Muscle layer of duodenum (tissue), 2 donors: ENCODE measurements at regions not wholly inside any gene's neighbourhood (a gene's known extent, or its start where the extent isn't known, plus 50 kb on each side); places are given as distances from the start of the nearest gene placed in this dataset.

Experiments used
- H3K27ac ChIP-seq: one replicate; pipeline ENCODE4 v1.7.0; 2013; ENCODE audit warnings: mild to moderate bottlenecking, low read length
- H3K27me3 ChIP-seq: one replicate; pipeline ENCODE4 v1.7.0; 2013; ENCODE audit warnings: low read depth, mild to moderate bottlenecking, control low read depth, low read length
- H3K36me3 ChIP-seq, 2 donors: one replicate each; pipeline ENCODE4 v1.7.0; 2013; ENCODE audit warnings: low read length in 2 of 2, control low read depth in 1 of 2, mild to moderate bottlenecking in 1 of 2; ENCODE audit not compliant: insufficient read depth in 2 of 2, control insufficient read depth in 1 of 2
- H3K4me1 ChIP-seq, 2 donors: one replicate each; pipeline ENCODE4 v1.7.0; 2013; ENCODE audit warnings: low read length in 2 of 2, mild to moderate bottlenecking in 2 of 2, control low read depth in 1 of 2, moderate library complexity in 1 of 2; ENCODE audit not compliant: insufficient read depth in 2 of 2, control insufficient read depth in 1 of 2
- H3K4me3 ChIP-seq, 2 donors: one replicate each; pipeline ENCODE4 v1.7.0; 2013; ENCODE audit warnings: low read length in 2 of 2, low read depth in 1 of 2, mild to moderate bottlenecking in 1 of 2
- H3K9me3 ChIP-seq, 2 donors: one replicate each; pipeline ENCODE4 v1.7.0; 2013; ENCODE audit warnings: low read length in 2 of 2, control low read depth in 1 of 2, mild to moderate bottlenecking in 1 of 2; ENCODE audit not compliant: control insufficient read depth in 1 of 2
- donor health status: healthy.

- Histone ChIP-seq H3K27me3 (no peaks in the 10 kb centered on the region), H3K27ac (no peak overlapping the region)
These were observed 193.3 kb upstream of the TOPAZ1 start for GRCh38 chr3:44048196-44048924.

GRCh38 chr3:44048949-44049348 lies 192.7 kb upstream of the TOPAZ1 start:
- Histone ChIP-seq H3K4me3 (no peak overlapping the region), H3K27me3 (no peaks in the 10 kb centered on the region), H3K27ac (no peak overlapping the region), H3K36me3 (no peaks in the 10 kb centered on the region), H3K4me1 (no peaks in the 10 kb centered on the region), H3K9me3 (no peaks in the 10 kb centered on the region)

More at GRCh38 chr3:44048196-44048924, 193.3 kb upstream of the TOPAZ1 start:
- no peaks in the 10 kb centered on the region for H3K36me3 ChIP-seq
- H3K4me1 ChIP-seq: no peaks in the 10 kb centered on the region
- no peaks in the 10 kb centered on the region for H3K9me3 ChIP-seq
- H3K4me3 ChIP-seq: no peak overlapping the region

- H3K4me3 ChIP-seq: no peak overlapping the region
- no peak overlapping the region for H3K27ac ChIP-seq
- H3K36me3 ChIP-seq: no peaks in the 10 kb centered on the region
- H3K27me3 ChIP-seq: no peaks in the 10 kb centered on the region
- no peaks in the 10 kb centered on the region for H3K9me3 ChIP-seq
- no peaks in the 10 kb centered on the region for H3K4me1 ChIP-seq
These were observed 191.6 kb upstream of the TOPAZ1 start for GRCh38 chr3:44050101-44050500.

- no peaks in the 10 kb centered on the region for H3K36me3 ChIP-seq
- no peaks in the 10 kb centered on the region for H3K27me3 ChIP-seq
- no peak overlapping the region for H3K4me3 ChIP-seq
- H3K9me3 ChIP-seq: no peaks in the 10 kb centered on the region
- H3K27ac ChIP-seq: no peak overlapping the region
- H3K4me1 ChIP-seq: no peaks in the 10 kb centered on the region
These were observed 190.8 kb upstream of the TOPAZ1 start for GRCh38 chr3:44050867-44051266.

GRCh38 chr3:44055951-44056350 lies 185.7 kb upstream of the TOPAZ1 start:
- no peaks in the 10 kb centered on the region for H3K4me1 ChIP-seq
- H3K27ac ChIP-seq: no peak overlapping the region
- H3K36me3 ChIP-seq: no peaks in the 10 kb centered on the region
- no peak overlapping the region for H3K4me3 ChIP-seq
- no peaks in the 10 kb centered on the region for H3K27me3 ChIP-seq
- no peaks in the 10 kb centered on the region for H3K9me3 ChIP-seq

GRCh38 chr3:44056446-44057240 lies 185.0 kb upstream of the TOPAZ1 start:
- Histone ChIP-seq H3K4me1 (no peaks in the 10 kb centered on the region), H3K9me3 (no peaks in the 10 kb centered on the region), H3K27me3 (no peaks in the 10 kb centered on the region), H3K36me3 (no peaks in the 10 kb centered on the region), H3K4me3 (no peak overlapping the region), H3K27ac (no peak overlapping the region)

- Histone ChIP-seq H3K4me1 (no peaks in the 10 kb centered on the region), H3K4me3 (no peak overlapping the region), H3K27me3 (no peaks in the 10 kb centered on the region), H3K9me3 (no peaks in the 10 kb centered on the region), H3K27ac (no peak overlapping the region), H3K36me3 (no peaks in the 10 kb centered on the region)
These were observed 183.4 kb upstream of the TOPAZ1 start for GRCh38 chr3:44058022-44058867.

- Histone ChIP-seq H3K4me1 (no peaks in the 10 kb centered on the region), H3K4me3 (no peak overlapping the region), H3K9me3 (no peaks in the 10 kb centered on the region), H3K27me3 (no peaks in the 10 kb centered on the region), H3K36me3 (no peaks in the 10 kb centered on the region), H3K27ac (no peak overlapping the region)
These were observed 182.8 kb upstream of the TOPAZ1 start for GRCh38 chr3:44058868-44059203.

GRCh38 chr3:44060164-44060563 lies 181.5 kb upstream of the TOPAZ1 start:
- no peaks in the 10 kb centered on the region for H3K4me1 ChIP-seq
- H3K36me3 ChIP-seq: no peaks in the 10 kb centered on the region
- no peaks in the 10 kb centered on the region for H3K9me3 ChIP-seq
- no peak overlapping the region for H3K27ac ChIP-seq
- no peaks in the 10 kb centered on the region for H3K27me3 ChIP-seq
- H3K4me3 ChIP-seq: no peak overlapping the region

GRCh38 chr3:44061268-44061667 lies 180.4 kb upstream of the TOPAZ1 start:
- no peaks in the 10 kb centered on the region for H3K4me1 ChIP-seq
- no peaks in the 10 kb centered on the region for H3K36me3 ChIP-seq
- no peaks in the 10 kb centered on the region for H3K27me3 ChIP-seq
- H3K9me3 ChIP-seq: no peaks in the 10 kb centered on the region
- H3K4me3 ChIP-seq: no peak overlapping the region
- no peak overlapping the region for H3K27ac ChIP-seq

- Histone ChIP-seq H3K36me3 (no peaks in the 10 kb centered on the region), H3K27me3 (no peaks in the 10 kb centered on the region), H3K4me3 (no peak overlapping the region), H3K27ac (no peak overlapping the region), H3K9me3 (no peaks in the 10 kb centered on the region), H3K4me1 (no peaks in the 10 kb centered on the region)
These were observed 179.7 kb upstream of the TOPAZ1 start for GRCh38 chr3:44061961-44062360.
